CD14-positive monocyte (primary cell): ENCODE measurements at regions not wholly inside any gene's neighbourhood (a gene's known extent, or its start where the extent isn't known, plus 50 kb on each side); places are given as distances from the start of the nearest gene placed in this dataset.

Experiments used
- DNase-seq, 3 donors: peaks; one replicate each; pipeline ENCODE4 v3.0.0-alpha.2; 2011 to 2022
- H2AFZ ChIP-seq: 2 replicates; pipeline ENCODE4 v1.6.0; 2012; ENCODE audit warnings: mild to moderate bottlenecking, low read depth, low read length, inconsistent platforms; ENCODE audit not compliant: insufficient read depth, poor library complexity, severe bottlenecking
- H3K27ac ChIP-seq, 2 donors: 1 replicate in 1 of 2; 2 replicates in 1 of 2; pipeline ENCODE4 v1.5.1; 2012 to 2013; ENCODE audit warnings: low read length in 2 of 2, control low read depth in 1 of 2, inconsistent platforms in 1 of 2, low read depth in 1 of 2, mild to moderate bottlenecking in 1 of 2
- H3K27me3 ChIP-seq, 2 donors: one replicate each; pipeline versions ENCODE4 v1.6.0 to v1.6.1; 2011 to 2013; ENCODE audit warnings: low read length in 2 of 2; ENCODE audit not compliant: control insufficient read depth in 2 of 2, insufficient read depth in 2 of 2
- H3K36me3 ChIP-seq, 2 donors: replicated peaks in 1 of 2; 1 replicate in 1 of 2; 2 replicates in 1 of 2; pipeline versions ENCODE4 v1.5.1 to v1.6.1; 2012 to 2013; ENCODE audit warnings: low read length in 2 of 2, control low read depth in 1 of 2, inconsistent platforms in 1 of 2, mild to moderate bottlenecking in 1 of 2; ENCODE audit not compliant: insufficient read depth in 2 of 2, control insufficient read depth in 1 of 2
- H3K4me1 ChIP-seq, 2 donors: 1 replicate in 1 of 2; 2 replicates in 1 of 2; pipeline versions ENCODE4 v1.5.1 to v1.6.1; 2012 to 2013; ENCODE audit warnings: low read length in 2 of 2, control low read depth in 1 of 2, inconsistent platforms in 1 of 2, mild to moderate bottlenecking in 1 of 2, moderate library complexity in 1 of 2; ENCODE audit not compliant: insufficient read depth in 2 of 2, control insufficient read depth in 1 of 2
- H3K4me2 ChIP-seq: replicated peaks from 2 replicates; pipeline ENCODE3; 2012; ENCODE audit warnings: low read length, moderate library complexity, mild to moderate bottlenecking; ENCODE audit not compliant: poor library complexity, severe bottlenecking; ENCODE audit errors: extremely low read depth
- H3K4me3 ChIP-seq, 3 experiments: fragments of 200-600 bp in 1 of 3; sonication (generic) in 1 of 3; replicated peaks in 1 of 3; 1 replicate in 2 of 3; 2 replicates in 1 of 3; pipeline ENCODE4 v1.5.1; 2011 to 2013; ENCODE audit warnings: low read length in 3 of 3, mild to moderate bottlenecking in 3 of 3, control low read depth in 2 of 3, low read depth in 2 of 3, inconsistent platforms in 1 of 3, moderate library complexity in 1 of 3
- H3K79me2 ChIP-seq: 2 replicates; pipeline ENCODE4 v1.6.0; 2012; ENCODE audit warnings: mild to moderate bottlenecking, control low read depth, inconsistent platforms, low read length, moderate library complexity; ENCODE audit not compliant: insufficient read depth
- H3K9ac ChIP-seq: 2 replicates; pipeline ENCODE4 v1.6.0; 2017; ENCODE audit warnings: low read length, mild to moderate bottlenecking; ENCODE audit not compliant: insufficient read depth, poor library complexity, severe bottlenecking
- H3K9me3 ChIP-seq, 2 donors: replicated peaks in 1 of 2; 1 replicate in 1 of 2; 2 replicates in 1 of 2; pipeline versions ENCODE4 v1.5.1 to v1.6.1; 2012 to 2013; ENCODE audit warnings: low read length in 2 of 2, control low read depth in 1 of 2; ENCODE audit not compliant: control insufficient read depth in 1 of 2, insufficient read depth in 1 of 2
- H4K20me1 ChIP-seq: 2 replicates; pipeline ENCODE4 v1.6.0; 2012; ENCODE audit warnings: mild to moderate bottlenecking, low read length, control low read depth, moderate library complexity; ENCODE audit not compliant: insufficient read depth
- H3K27ac Mint-ChIP-seq, 7 donors: one replicate each; pipeline ENCODE4 v1.8.0; 2020; ENCODE audit warnings: mild to moderate bottlenecking in 7 of 7, mixed read lengths in 7 of 7, moderate library complexity in 6 of 7, inconsistent platforms in 2 of 7
- H3K27me3 Mint-ChIP-seq, 3 donors: one replicate each; pipeline ENCODE4 v1.8.0; 2021 to 2022; ENCODE audit warnings: low read depth in 3 of 3, mild to moderate bottlenecking in 3 of 3, mixed read lengths in 3 of 3, moderate library complexity in 3 of 3, inconsistent platforms in 1 of 3
- H3K36me3 Mint-ChIP-seq, 2 donors: one replicate each; pipeline ENCODE4 v1.8.0; 2020; ENCODE audit warnings: mixed read lengths in 2 of 2, inconsistent platforms in 1 of 2, mild to moderate bottlenecking in 1 of 2
- H3K4me1 Mint-ChIP-seq: one replicate; pipeline ENCODE4 v1.8.0; 2020; ENCODE audit warnings: mild to moderate bottlenecking, mixed read lengths
- H3K4me3 Mint-ChIP-seq, 2 donors: one replicate each; pipeline ENCODE4 v1.8.0; 2020; ENCODE audit warnings: mild to moderate bottlenecking in 2 of 2, mixed read lengths in 2 of 2, moderate library complexity in 1 of 2
- H3K9me3 Mint-ChIP-seq, 7 donors: one replicate each; pipeline ENCODE4 v1.8.0; 2020 to 2022; ENCODE audit warnings: mixed read lengths in 7 of 7, mild to moderate bottlenecking in 6 of 7, moderate library complexity in 6 of 7, inconsistent platforms in 2 of 7
- CTCF ChIP-seq: fragments of 200-600 bp; IDR thresholded peaks from one replicate; pipeline ENCODE4 v1.8.0; 2022; ENCODE audit warnings: antibody characterized with exemption, mild to moderate bottlenecking
- WGBS: methylation state at CpG from one replicate; pipeline ENCODE4 v1.1.5; 2013; ENCODE audit warnings: missing lambda C conversion rate; ENCODE audit not compliant: insufficient coverage; 5-methylcytosine and 5-hydroxymethylcytosine counted together
- intact Hi-C, 2 donors: fragments of 100-400 bp; cut with micrococcal nuclease; formaldehyde crosslinking; loops; one replicate each; pipeline versions ENCODE4 v1.15.0 to v1.15.1; 2023

- no peaks in the 10 kb centered on the region for H4K20me1 ChIP-seq
- Mint-ChIP-seq H3K36me3 (no peaks in the 10 kb centered on the region), H3K4me3 (no peak overlapping the region), H3K9me3 (peaks cover 0 to 2% (median 0%) of the 10 kb centered on the region in 7 donors), H3K4me1 (no peaks in the 10 kb centered on the region), H3K27ac (no peak overlapping the region), H3K27me3 (peaks cover 0 to 3% (median 0%) of the 10 kb centered on the region in 3 donors)
- DNase-seq, result no peak
- no peaks in the 10 kb centered on the region for H3K9me3 ChIP-seq
- TF ChIP-seq CTCF, result no peak
- no peak overlapping the region for H2AFZ ChIP-seq
- no peak overlapping the region for H3K27ac ChIP-seq
- no peaks in the 10 kb centered on the region for H3K79me2 ChIP-seq
- H3K4me2 ChIP-seq, result no peak overlapping the region
- H3K36me3 ChIP-seq, result no peaks in the 10 kb centered on the region
- H3K4me1 ChIP-seq, result no peaks in the 10 kb centered on the region
- intact Hi-C loops, result no loop called here
- no peak overlapping the region for H3K9ac ChIP-seq
- H3K27me3 ChIP-seq, result no peaks in the 10 kb centered on the region
- no peak overlapping the region for H3K4me3 ChIP-seq
Measured at GRCh38 chr10:55348534-55348933, 547.5 kb upstream of the PCDH15 start.

DNA sequence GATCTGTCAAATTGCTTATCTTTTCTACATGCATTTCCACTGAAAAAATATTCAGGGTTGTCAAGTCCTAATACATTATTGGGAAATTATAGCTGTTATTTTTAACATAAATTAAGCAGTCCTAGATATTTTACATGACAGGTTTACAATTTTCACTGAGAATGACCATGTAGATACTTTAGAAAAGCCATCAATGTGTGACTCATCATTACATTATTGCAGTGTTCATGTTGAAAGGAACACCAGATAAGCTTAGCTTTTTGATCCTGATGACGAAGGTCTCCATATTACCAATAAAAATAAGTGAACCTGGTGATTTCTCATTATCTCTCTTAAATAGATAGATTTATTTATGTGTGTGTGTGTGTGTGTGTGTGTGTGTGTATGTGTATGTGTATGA, 529.5 kb upstream of the PCDH15 start:
- Histone ChIP-seq H3K36me3 (no peaks in the 10 kb centered on the region), H3K4me3 (no peak overlapping the region), H3K4me1 (no peaks in the 10 kb centered on the region), H3K9ac (no peak overlapping the region), H3K27ac (no peak overlapping the region), H2AFZ (no peak overlapping the region), H3K4me2 (no peak overlapping the region), H4K20me1 (no peaks in the 10 kb centered on the region), H3K79me2 (no peaks in the 10 kb centered on the region), H3K27me3 (no peaks in the 10 kb centered on the region), H3K9me3 (no peaks in the 10 kb centered on the region)
- no peaks in the 10 kb centered on the region for H3K27me3 Mint-ChIP-seq
- intact Hi-C loops, result no loop called here
- no peaks in the 10 kb centered on the region for H3K4me1 Mint-ChIP-seq
- no peak for DNase-seq
- H3K27ac Mint-ChIP-seq, result no peak overlapping the region
- no peak overlapping the region for H3K4me3 Mint-ChIP-seq
- H3K9me3 Mint-ChIP-seq, result no peaks in the 10 kb centered on the region
- H3K36me3 Mint-ChIP-seq, result no peaks in the 10 kb centered on the region
- WGBS, result no CpG with 5 or more reads among the region's 1 CpG
- TF ChIP-seq CTCF, result no peak
